Endothelial cell of umbilical vein (primary cell): ENCODE measurements at regions not wholly inside any gene's neighbourhood (a gene's known extent, or its start where the extent isn't known, plus 50 kb on each side); places are given as distances from the start of the nearest gene placed in this dataset.

Experiments
- BruUV-seq: library from RNA; stranded (reverse); fragments of 400-500 nt; replicated peaks from 2 replicates; lab custom pipeline; 2021; lab: Mats Ljungman, UMichigan
- CTCF ChIA-PET: fragments of 300-600, 350-600 bp; sonication (Branson Sonifier 250); formaldehyde crosslinking; loops from one replicate; lab custom pipeline; 2021; ENCODE audit warnings: antibody characterized with exemption, inconsistent platforms; lab: Charles Lee
- POLR2A ChIA-PET: fragments of 300-600, 350-600 bp; sonication (Branson Sonifier 250); formaldehyde crosslinking; loops from one replicate; lab custom pipeline; 2021; ENCODE audit warnings: antibody characterized with exemption, inconsistent platforms; lab: Charles Lee
- DNase-seq: peaks from one replicate; pipeline ENCODE4 v3.0.0-alpha.2; 2011; ENCODE audit warnings: low read depth, low spot score
- FAIRE-seq: peaks from 2 replicates; lab custom pipeline; 2011; peaks lifted over from hg19 to GRCh38; lab: Jason Lieb, UNC
- H2AFZ ChIP-seq: 2 replicates; pipeline ENCODE4 v1.6.0; 2012; ENCODE audit warnings: low read depth, low read length, control low read depth, inconsistent platforms
- H3K27ac ChIP-seq: 2 replicates; pipeline ENCODE4 v1.5.1; 2011; ENCODE audit warnings: low read depth, mild to moderate bottlenecking, control low read depth, low read length, moderate library complexity; ENCODE audit not compliant: insufficient read depth
- H3K27me3 ChIP-seq, 2 experiments: 2 replicates each; pipeline versions ENCODE4 v1.6.0 to v1.6.1; 2011; ENCODE audit warnings: low read length in 2 of 2, mixed read lengths in 1 of 2; ENCODE audit not compliant: control insufficient read depth in 2 of 2, insufficient read depth in 2 of 2
- H3K36me3 ChIP-seq, 2 experiments: 2 replicates in 1 of 2; 3 replicates in 1 of 2; pipeline ENCODE4 v1.5.1; 2011; ENCODE audit warnings: low read length in 2 of 2, mild to moderate bottlenecking in 1 of 2, moderate library complexity in 1 of 2; ENCODE audit not compliant: control insufficient read depth in 2 of 2, insufficient read depth in 2 of 2; ENCODE audit errors: extremely low read depth in 1 of 2
- H3K4me1 ChIP-seq: 3 replicates; pipeline ENCODE4 v1.5.1; 2011; ENCODE audit warnings: mild to moderate bottlenecking, low read length; ENCODE audit not compliant: control insufficient read depth, insufficient read depth; ENCODE audit errors: extremely low read depth
- H3K4me2 ChIP-seq: 2 replicates; pipeline ENCODE4 v1.6.1; 2011; ENCODE audit warnings: low read length, control low read depth, mixed read lengths; ENCODE audit not compliant: insufficient read depth
- H3K4me3 ChIP-seq, 3 experiments: fragments of 200-600 bp in 1 of 3; sonication (generic), shearing (Covaris generic) in 1 of 3; replicated peaks in 1 of 3; 2 replicates each; pipeline ENCODE4 v1.5.1; 2011 to 2016; ENCODE audit warnings: control low read depth in 3 of 3, low read length in 3 of 3, mild to moderate bottlenecking in 2 of 3, inconsistent platforms in 1 of 3, low read depth in 1 of 3, moderate library complexity in 1 of 3; ENCODE audit not compliant: insufficient read depth in 1 of 3
- H3K79me2 ChIP-seq: 2 replicates; pipeline ENCODE4 v1.6.0; 2012; ENCODE audit warnings: low read length, inconsistent platforms; ENCODE audit not compliant: control insufficient read depth, insufficient read depth
- H3K9ac ChIP-seq: replicated peaks from 2 replicates; pipeline ENCODE3; 2011; ENCODE audit warnings: low read length, control low read depth; ENCODE audit not compliant: insufficient read depth; ENCODE audit errors: extremely low read depth
- H3K9me1 ChIP-seq: replicated peaks from 3 replicates; pipeline ENCODE4 v1.6.0; 2011; ENCODE audit warnings: mild to moderate bottlenecking, low read length; ENCODE audit not compliant: control insufficient read depth, insufficient read depth; ENCODE audit errors: extremely low read depth
- H3K9me3 ChIP-seq: replicated peaks from 2 replicates; pipeline ENCODE4 v1.5.1; 2012; ENCODE audit warnings: low read length, inconsistent platforms; ENCODE audit not compliant: control insufficient read depth, insufficient read depth
- H4K20me1 ChIP-seq: replicated peaks from 2 replicates; pipeline ENCODE3; 2011; ENCODE audit warnings: mild to moderate bottlenecking, low read length; ENCODE audit not compliant: control insufficient read depth, insufficient read depth; ENCODE audit errors: extremely low read depth
- CTCF ChIP-seq, 2 donors: IDR thresholded peaks; 1 replicate in 1 of 2; 2 replicates in 1 of 2; pipeline ENCODE4 v1.5.1; 2011; ENCODE audit warnings: low read length in 2 of 2, mild to moderate bottlenecking in 2 of 2, moderate library complexity in 2 of 2, control low read depth in 1 of 2, inconsistent platforms in 1 of 2, low read depth in 1 of 2; ENCODE audit not compliant: insufficient read depth in 1 of 2; ENCODE audit errors: extremely low read depth in 1 of 2
- FOS ChIP-seq: IDR thresholded peaks from 2 replicates; pipeline ENCODE4 v1.6.1; 2011; ENCODE audit warnings: mild to moderate bottlenecking, low read length, moderate library complexity, borderline replicate concordance; ENCODE audit not compliant: insufficient read depth
- GATA2 ChIP-seq: IDR thresholded peaks from 2 replicates; pipeline ENCODE4 v1.7.0; 2011; ENCODE audit warnings: low read depth, mild to moderate bottlenecking, moderate library complexity, mixed read lengths, low read length; ENCODE audit not compliant: insufficient read length, insufficient read depth
- JUN ChIP-seq: IDR thresholded peaks from 2 replicates; pipeline ENCODE4 v1.6.1; 2011; ENCODE audit warnings: borderline replicate concordance, low read depth; ENCODE audit not compliant: insufficient read length, insufficient read depth
- MAX ChIP-seq: IDR thresholded peaks from 2 replicates; pipeline ENCODE4 v1.6.1; 2011; ENCODE audit not compliant: insufficient read depth, insufficient read length
- MYC ChIP-seq: IDR thresholded peaks from one replicate; pipeline ENCODE4 v1.6.1; 2011; ENCODE audit warnings: mild to moderate bottlenecking, low read depth, low read length
- dilution Hi-C: fragments of 300-500 bp; cut with MboI; formaldehyde crosslinking; loops from one replicate; pipeline ENCODE4 v1.15.0; 2019; ENCODE audit warnings: low sequenced_read_pairs; ENCODE audit not compliant: extremely low pct_ligation_motif_present
- intact Hi-C: fragments of 100-400 bp; cut with micrococcal nuclease; formaldehyde crosslinking; loops from one replicate; pipeline ENCODE4 v1.10.0; 2022

DNA sequence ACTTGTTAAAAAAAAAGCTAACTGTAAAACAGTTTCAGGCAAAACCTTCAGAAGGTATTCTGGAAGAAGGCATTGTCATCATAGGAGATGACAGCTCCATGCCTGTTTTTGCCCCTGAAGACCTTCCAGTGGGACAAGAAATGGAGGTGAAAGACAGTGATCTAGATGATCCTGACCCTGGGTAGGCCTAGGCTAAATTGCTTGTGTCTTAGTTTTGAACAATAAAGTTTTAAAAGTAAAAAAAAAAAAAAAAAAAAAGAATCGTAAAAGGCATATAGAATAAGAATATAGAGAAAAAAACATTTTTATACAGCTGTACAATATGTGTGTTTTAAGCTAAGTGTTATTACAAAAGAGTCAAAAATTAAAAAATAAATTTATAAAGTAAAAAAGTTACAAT is 106.6 kb upstream of the PLXNA2 start:
- no peak overlapping the region for H3K9ac ChIP-seq
- no peaks in the 10 kb centered on the region for H3K9me3 ChIP-seq
- no peak overlapping the region for H3K4me2 ChIP-seq
- H3K4me1 ChIP-seq, result no peaks in the 10 kb centered on the region
- H4K20me1 ChIP-seq, result no peaks in the 10 kb centered on the region
- no peak for FAIRE-seq
- no peaks in the 10 kb centered on the region for H3K9me1 ChIP-seq
- no peak overlapping the region for H3K27ac ChIP-seq
- no TSS peak for BruUV-seq
- TF ChIP-seq FOS (no peak), CTCF (IDR thresholded peaks at IDR 0.05; ENCODE audit: extremely low read depth in 1 of 2, insufficient read depth in 1 of 2, low read depth in 1 of 2, low read length in 2 of 2) (no peak), JUN (no peak), MYC (no peak), GATA2 (no peak), MAX (no peak)
- no peak for DNase-seq
- POLR2A ChIA-PET, result no interaction called here
- no peak overlapping the region for H3K4me3 ChIP-seq
- no peaks in the 10 kb centered on the region for H3K36me3 ChIP-seq
- CTCF ChIA-PET, result interaction anchor here (0.7 to 1.2 kb wide), 4 partner anchors 18 to 1321 kb away, joined by 3 to 4 read pairs (median 3); no protein-coding TSS in a partner anchor
- no peaks in the 10 kb centered on the region for H3K79me2 ChIP-seq
- H3K27me3 ChIP-seq, result no peaks in the 10 kb centered on the region
- intact Hi-C loops, result no loop called here
- dilution Hi-C loops, result no loop called here
- H2AFZ ChIP-seq, result no peak overlapping the region
